GM13977 (cell line): ENCODE measurements at regions not wholly inside any gene's neighbourhood (a gene's known extent, or its start where the extent isn't known, plus 50 kb on each side); places are given as distances from the start of the nearest gene placed in this dataset.

ENCODE experiments used
- DNase-seq: peaks from one replicate; pipeline ENCODE4 v3.0.0; 2012; ENCODE audit warnings: low spot score
- in situ Hi-C: fragments of 300-500 bp; cut with MboI; formaldehyde crosslinking; loops from one replicate; pipeline ENCODE4 v1.12.0; 2022; ENCODE audit warnings: low sequenced_read_pairs, low pct_unique_long_range_greater_than_20kb, mixed read lengths, inconsistent platforms; ENCODE audit not compliant: unreplicated experiment
- TF ChIP-seq, protein P1 (sequence below): IDR thresholded peaks from 2 replicates; pipeline ENCODE4 v1.5.1; 2012; ENCODE audit warnings: mild to moderate bottlenecking, control low read depth; ENCODE audit not compliant: insufficient read depth; ENCODE audit errors: extremely low read depth, missing control alignments

GRCh38 chr3:182711261-182711683, 82.0 kb upstream of the ATP11B start:
- TF ChIP-seq, protein P1, sequence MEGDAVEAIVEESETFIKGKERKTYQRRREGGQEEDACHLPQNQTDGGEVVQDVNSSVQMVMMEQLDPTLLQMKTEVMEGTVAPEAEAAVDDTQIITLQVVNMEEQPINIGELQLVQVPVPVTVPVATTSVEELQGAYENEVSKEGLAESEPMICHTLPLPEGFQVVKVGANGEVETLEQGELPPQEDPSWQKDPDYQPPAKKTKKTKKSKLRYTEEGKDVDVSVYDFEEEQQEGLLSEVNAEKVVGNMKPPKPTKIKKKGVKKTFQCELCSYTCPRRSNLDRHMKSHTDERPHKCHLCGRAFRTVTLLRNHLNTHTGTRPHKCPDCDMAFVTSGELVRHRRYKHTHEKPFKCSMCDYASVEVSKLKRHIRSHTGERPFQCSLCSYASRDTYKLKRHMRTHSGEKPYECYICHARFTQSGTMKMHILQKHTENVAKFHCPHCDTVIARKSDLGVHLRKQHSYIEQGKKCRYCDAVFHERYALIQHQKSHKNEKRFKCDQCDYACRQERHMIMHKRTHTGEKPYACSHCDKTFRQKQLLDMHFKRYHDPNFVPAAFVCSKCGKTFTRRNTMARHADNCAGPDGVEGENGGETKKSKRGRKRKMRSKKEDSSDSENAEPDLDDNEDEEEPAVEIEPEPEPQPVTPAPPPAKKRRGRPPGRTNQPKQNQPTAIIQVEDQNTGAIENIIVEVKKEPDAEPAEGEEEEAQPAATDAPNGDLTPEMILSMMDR = no peak
- in situ Hi-C loops = loop anchor here (25.0 kb wide), 2 partner anchors 126 to 676 kb away; no protein-coding TSS in a partner anchor
- DNase-seq = no peak

DNA sequence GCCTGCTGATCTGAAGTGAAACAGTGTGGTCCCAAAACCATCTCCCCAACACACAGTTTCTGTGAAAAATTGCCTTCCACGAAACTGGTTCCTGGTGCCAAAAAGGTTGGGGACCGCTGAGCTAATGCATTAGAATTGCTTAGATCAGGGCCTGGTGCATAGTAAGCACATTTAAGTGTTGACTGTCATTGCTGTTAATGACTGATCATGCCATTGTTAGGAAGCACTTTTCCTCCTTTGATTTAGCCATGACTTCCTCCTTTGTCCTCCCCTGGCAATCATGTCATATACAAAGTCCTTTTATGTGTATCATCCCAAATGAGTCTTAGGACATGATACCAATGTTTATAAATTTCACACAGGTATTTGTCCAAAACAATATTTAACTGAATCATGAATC, 81.5 kb upstream of the ATP11B start:
- no peak for DNase-seq
- in situ Hi-C loops = loop anchor here (25.0 kb wide), 2 partner anchors 125 to 675 kb away; no protein-coding TSS in a partner anchor
- TF ChIP-seq, protein P1 = no peak

DNA sequence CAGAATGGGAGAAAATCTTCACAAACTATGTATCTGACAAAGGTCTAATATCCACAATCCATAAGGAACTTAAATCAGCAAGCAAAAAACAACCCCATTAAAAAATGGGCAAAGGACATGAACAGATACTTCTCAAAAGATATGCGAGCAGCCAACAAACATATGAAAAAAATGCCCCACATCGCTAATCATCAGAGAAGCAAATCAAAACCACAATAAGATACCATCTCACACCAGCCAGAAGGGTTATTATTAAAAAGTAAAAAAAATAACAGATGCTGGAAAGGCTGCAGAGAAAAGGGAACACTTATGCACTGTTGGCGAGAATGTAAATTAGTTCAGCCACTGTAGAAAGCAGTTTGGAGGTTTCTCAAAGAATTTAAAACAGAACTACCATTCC, 80.2 kb upstream of the ATP11B start:
- in situ Hi-C loops = loop anchor here (25.0 kb wide), 2 partner anchors 124 to 674 kb away; no protein-coding TSS in a partner anchor
- TF ChIP-seq, protein P1 = no peak
- DNase-seq = no peak

GRCh38 chr3:182713743-182714517, 79.4 kb upstream of the ATP11B start:
- in situ Hi-C loops = loop anchor here (25.0 kb wide), 2 partner anchors 123 to 673 kb away; no protein-coding TSS in a partner anchor
- TF ChIP-seq, protein P1 = peak; percentile 75
- DNase-seq = peak; percentile 53

DNA sequence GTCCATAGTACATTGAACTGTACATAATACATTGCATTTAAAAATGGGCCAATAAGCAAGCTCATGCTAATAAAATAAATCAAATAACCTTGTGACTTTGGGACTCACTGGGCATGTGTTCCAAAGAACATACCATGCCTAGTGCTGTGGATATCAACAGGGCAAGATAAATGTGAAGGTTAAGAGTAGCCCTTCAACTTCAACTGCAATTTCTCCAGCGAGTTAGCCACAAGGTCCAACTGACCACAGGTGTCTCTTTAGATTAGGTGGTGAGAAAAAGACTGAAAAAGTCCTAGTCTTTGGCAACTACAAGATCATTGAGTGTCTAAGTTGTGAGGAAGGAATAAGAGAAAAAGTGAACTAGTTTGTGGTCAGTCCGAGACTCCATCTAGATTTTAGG, 78.3 kb upstream of the ATP11B start:
- TF ChIP-seq, protein P1 = no peak
- no peak for DNase-seq
- in situ Hi-C loops = loop anchor here (25.0 kb wide), 2 partner anchors 122 to 672 kb away; no protein-coding TSS in a partner anchor

DNA sequence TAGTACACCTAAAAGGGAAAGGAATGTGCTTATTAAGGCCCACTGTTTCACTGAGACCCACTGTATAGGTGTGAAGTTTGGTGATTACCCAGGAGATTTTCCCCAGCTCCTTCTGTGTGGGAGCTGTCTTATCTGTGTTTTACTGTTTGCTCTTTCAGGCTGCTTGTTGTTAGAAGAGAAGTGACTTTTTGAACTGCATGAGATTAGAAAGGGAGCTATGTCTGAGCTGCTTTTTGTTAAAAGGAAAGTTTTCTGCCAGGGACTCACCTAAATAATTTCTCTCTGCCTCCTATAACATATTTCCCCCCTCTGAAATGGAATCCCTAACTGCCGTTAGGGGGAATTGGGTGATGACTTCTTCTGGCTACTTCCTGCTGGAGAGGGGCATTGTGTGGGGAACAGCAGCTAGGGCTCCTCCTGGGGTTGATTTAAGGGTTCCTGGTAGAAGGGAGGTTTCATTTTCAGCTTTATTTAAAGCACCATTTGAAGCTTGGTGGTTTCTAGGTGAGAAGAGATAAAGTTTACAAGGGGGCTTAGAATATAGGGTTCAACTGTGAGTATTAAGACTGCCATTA, 77.1 kb upstream of the ATP11B start:
- TF ChIP-seq, protein P1 = no peak
- in situ Hi-C loops = loop anchor here (25.0 kb wide), 2 partner anchors 121 to 671 kb away; no protein-coding TSS in a partner anchor
- no peak for DNase-seq
